Ammon's horn (tissue), 1 donor: ENCODE measurements at regions not wholly inside any gene's neighbourhood (a gene's known extent, or its start where the extent isn't known, plus 50 kb on each side); places are given as distances from the start of the nearest gene placed in this dataset.
"Not testable (repeated sequence)": the region's sequence is repeated elsewhere in the genome, so short reads cannot be mapped to it uniquely, and the experiment has no call there.

Experiments used
- DNase-seq: peaks from one replicate; pipeline ENCODE4 v3.0.0-alpha.2; 2016; ENCODE audit warnings: low spot score

- no peak for DNase-seq
Measured at GRCh38 chr3:124639406-124640237, 90.6 kb upstream of the UMPS start.

- DNase-seq = no peak
Measured at GRCh38 chr3:124640635-124641306, 89.5 kb upstream of the UMPS start.

DNA sequence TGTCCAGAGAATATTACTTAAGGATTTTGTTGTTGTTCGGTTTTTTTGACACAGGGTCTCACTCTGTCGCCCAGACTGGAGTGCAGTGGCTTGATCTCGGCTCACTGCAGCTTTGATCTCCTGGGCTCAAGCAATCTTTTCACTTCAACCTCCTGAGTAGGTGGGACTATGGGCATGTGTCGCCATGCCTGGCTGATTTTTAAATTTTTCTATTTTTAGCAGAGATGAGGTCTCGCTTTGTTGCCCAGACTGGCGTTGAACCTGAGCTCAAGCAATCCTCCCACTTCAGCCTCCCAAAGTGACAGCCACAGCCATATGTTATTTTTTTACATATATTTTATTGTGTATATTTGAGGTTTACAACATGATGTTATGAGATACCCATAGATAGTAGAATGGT lies 86.8 kb upstream of the UMPS start:
- no peak for DNase-seq

DNA sequence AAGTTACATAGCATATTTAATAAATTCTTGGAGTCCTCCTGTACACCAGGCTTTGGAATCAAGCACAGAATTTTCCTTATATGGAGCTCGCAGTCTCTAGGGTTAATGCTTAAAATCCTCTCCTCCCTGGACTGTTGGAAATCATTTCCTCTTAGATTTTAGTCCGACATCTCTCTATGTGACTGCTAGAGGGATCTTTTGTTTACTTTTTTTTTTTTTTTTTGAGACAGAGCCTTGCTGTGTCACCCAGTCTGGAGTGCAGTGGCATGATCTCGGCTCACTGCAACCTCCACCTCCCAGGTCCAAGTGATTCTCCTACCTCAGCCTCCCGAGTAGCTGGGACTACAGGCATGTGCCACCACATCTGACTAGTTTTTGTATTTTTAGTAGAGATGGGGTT lies 84.1 kb upstream of the UMPS start:
- not testable (repeated sequence) for DNase-seq

DNA sequence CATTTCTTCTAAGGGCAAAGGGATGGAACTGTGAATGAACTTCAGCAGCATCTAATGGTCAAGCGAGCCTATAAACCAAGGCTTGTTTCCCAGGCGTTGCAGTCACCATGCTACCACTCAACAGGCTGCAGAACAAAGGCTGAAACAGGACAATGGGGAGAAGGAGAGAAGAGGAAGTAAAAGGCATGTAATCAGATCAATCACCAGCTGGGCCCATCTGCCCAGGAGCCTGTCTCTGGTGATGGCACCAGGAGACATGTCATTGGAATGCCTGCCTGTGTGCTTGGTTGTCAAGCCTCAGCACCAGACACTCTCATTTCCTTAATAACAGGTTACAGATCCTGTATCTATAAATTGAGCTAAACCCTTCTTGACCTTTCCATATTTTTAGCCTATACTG lies 81.7 kb upstream of the UMPS start:
- DNase-seq = no peak

DNA sequence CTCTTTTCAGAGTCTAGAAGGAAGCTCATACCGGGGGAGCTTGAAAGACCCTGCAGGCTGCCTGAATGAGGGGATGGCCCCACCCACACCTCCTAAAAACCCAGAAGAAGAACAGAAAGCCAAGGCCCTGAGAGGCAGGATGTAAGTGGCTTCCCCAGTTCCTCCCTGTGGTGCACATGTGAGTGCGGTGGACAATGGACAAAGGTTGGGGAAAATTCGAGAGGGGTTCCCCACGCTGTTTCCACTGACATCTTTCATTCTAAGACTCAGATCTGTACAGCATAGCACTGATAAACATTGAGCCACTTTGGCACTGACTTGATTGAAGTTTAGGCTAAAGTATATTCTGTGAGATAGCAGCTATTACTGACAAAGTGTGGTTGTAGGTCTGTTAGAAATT lies 79.5 kb upstream of the UMPS start:
- no peak for DNase-seq

DNA sequence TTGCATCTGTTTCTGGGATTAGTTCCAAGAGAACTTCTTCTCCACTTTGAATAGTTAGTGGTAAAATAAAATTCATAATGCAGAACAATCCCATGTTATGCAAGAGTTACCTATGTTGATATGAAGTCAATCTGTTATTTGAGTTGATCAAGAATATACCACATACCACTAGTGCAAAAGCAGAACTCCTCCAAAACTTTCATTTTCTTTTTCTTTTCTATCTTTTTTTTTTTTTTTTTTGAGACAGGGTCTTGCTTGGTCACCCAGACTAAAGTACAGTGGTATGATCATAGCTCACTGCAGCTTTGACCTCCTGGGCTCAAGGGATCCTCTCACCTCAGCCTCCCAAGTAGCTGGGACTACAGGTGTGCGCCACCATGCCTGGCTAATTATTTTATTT lies 78.8 kb upstream of the UMPS start:
- not testable (repeated sequence) for DNase-seq

DNA sequence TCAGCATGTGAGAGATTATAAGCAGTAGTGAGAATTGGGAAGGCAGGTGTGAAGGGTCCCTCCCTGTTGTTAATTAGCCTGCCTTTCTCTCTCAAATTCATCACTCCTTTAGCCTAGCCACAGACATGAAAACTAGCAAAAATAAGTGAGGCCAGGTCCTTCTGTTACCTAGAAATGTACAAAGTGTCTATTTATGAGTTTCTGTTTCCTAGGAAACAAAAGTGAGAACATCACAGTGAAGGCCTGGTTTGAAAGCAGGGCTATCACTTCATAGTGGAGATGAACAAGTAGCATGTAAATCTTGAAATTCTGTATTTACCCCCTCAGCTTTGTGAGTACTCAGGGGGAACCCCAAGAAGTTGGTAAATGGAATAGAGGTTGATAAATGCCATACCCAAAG lies 78.2 kb upstream of the UMPS start:
- DNase-seq = no peak

DNA sequence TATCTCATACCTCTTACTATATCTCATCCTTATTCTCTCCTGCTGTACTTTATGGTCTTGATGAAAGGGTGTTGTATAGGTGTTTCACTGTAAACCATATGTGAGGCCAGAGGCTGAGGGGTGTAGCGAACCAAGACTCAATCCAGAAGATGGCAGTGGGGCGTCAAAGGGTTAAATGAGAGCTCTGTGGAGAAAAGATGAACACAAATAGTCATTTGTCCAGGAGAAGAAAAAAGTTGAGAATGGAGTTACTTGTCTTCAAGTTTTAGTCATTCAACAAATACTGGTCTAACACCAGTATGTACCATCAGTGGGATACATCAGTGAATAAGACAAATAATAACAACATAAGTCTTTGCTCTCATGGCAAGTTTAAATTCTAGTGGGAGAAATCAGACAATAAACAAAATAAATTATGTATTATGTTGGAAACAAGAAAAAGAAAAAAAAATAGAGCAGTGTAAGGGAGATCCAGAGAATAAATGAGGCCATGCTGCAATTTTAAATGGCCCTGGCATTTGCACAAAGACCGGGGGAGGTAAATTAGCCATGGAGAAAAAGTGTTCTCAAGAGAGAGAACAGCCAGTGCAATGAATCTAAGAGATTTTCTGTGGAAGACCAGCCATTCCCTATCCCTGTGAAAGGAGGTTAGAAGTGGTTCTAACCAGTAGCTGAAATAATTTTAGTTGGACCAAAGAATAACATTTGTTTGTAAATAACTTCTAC lies 77.0 kb upstream of the UMPS start:
- peak; percentile 11 for DNase-seq

GRCh38 chr3:124653797-124654469 lies 76.3 kb upstream of the UMPS start:
- no peak for DNase-seq

DNA sequence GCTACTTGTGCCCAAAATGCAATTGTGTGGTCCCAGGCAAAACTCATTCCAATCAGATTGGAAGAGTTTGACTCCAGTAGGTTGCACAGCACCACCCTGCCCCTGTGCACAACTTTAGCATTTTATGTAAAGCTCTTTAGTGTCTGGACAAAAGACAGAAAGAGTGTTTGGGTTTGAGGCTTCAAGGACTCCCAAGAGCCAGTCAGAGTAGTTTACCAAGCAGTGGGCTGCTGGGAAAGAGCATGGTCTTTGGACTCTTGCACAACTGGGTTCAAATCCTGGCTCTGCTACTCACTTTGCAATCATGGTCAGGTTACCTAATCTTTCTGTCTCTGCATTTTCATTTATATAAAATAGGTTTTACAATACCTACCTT lies 75.8 kb upstream of the UMPS start:
- DNase-seq = no peak

DNA sequence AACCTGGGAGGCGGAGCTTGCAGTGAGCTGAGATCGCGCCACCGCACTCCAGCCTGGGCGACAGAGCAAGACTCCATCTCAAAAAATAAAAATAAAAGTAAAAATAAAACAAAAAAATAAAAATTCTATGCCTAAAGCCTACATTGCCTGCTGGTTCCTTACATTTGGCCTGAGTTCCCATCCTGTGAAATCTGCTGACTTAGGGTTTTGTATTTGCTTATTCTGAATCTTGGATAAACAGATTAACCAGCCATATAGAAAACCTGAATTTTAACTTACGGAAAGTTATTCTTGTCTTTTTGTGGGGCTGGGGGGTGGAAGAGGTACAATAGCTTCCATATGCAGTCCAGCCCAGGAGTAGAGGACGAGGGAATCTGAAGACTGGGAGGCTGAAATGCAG lies 73.7 kb upstream of the UMPS start:
- no peak for DNase-seq

DNA sequence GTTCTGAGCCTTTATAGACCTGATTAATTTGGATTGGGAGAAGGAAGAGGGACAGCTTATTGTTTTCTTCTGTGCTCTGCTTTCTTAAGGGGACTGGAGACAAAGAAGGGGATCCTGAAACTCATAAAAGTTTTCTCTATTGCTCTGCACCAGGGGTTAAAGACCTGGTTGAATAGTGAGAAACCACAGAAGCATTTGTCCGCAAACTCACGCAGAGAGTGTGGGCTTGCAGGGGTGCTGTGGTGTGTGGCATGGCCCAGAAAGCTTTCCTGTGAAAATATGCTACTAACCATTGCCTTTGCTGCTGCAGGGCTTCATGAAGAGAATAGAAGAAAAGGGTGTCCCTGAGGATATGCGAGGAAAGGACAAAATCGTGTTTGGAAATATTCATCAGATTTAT lies 73.1 kb upstream of the UMPS start:
- no peak for DNase-seq

DNA sequence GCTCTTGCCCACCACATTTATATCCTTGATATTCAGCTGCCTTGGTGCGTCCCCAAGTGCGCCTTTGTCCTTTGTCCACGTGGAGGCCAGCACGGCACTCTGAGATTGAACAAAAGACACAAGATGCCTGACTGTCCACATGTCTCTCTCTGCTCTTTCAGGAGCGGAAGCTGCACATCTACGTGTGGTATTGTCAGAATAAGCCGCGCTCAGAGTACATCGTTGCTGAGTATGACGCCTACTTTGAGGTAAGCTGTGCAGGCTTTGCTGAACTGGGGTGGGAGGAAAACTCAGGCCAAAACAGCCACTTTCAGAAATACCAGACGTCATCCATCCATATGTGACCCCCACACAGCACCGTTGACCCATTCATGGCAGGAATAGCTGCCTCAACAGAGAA lies 72.0 kb upstream of the UMPS start:
- DNase-seq = no peak

DNA sequence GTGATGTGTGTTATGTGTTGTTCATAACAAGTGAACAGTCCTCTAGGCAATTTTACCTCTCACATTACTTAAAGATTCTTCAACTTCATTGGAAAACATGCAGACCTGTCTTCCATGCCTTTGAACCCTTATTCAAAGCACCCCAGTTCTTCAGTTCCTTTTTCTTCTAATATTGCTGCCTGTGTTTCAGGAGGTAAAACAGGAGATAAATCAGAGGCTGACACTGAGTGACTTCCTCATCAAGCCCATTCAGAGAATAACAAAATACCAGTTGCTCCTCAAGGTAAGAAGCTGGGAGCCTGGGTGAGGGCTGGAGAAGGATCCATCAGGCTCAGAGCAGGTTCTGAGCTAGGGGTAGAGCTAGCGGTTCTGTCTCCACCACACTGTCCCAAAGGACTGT lies 71.1 kb upstream of the UMPS start:
- DNase-seq = no peak

- DNase-seq = no peak
Measured at GRCh38 chr3:124660599-124660998, 69.7 kb upstream of the UMPS start.

GRCh38 chr3:124663690-124664089 lies 66.6 kb upstream of the UMPS start:
- no peak for DNase-seq

GRCh38 chr3:124664804-124665203 lies 65.4 kb upstream of the UMPS start:
- DNase-seq = no peak

GRCh38 chr3:124666067-124666466 lies 64.2 kb upstream of the UMPS start:
- DNase-seq = no peak

GRCh38 chr3:124669470-124669869 lies 60.8 kb upstream of the UMPS start:
- DNase-seq = no peak

DNA sequence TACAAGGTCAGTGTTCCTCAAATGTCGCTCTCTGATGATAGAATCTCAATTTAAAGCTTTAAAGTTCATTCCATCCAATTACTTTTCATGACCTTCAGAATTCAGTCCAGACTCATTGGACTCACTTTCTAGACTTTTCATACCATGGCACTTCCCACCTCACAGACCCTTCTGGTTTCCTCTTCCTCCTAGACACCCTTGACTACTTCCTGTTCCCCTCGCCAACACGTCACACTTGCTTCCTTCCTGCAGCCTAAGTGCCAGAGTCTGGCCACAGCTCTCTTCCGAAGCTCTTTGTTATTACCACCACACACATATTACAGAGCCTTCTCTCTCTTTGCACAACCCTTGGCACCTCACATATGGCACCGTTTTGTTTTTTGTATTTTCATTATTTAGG lies 59.1 kb upstream of the UMPS start:
- DNase-seq = no peak

GRCh38 chr3:124674336-124674735 lies 55.9 kb upstream of the UMPS start:
- DNase-seq = no peak

- DNase-seq = no peak
Measured at GRCh38 chr3:124676236-124676635, 54.0 kb upstream of the UMPS start.
